DOHH2 (cell line): ENCODE measurements at regions not wholly inside any gene's neighbourhood (a gene's known extent, or its start where the extent isn't known, plus 50 kb on each side); places are given as distances from the start of the nearest gene placed in this dataset.

Experiments used
- H3F3A ChIP-seq: fragments of 200-600 bp; sonication (generic), shearing (Covaris generic); 2 replicates; pipeline ENCODE4 v1.6.0; 2016; ENCODE audit warnings: antibody characterized with exemption, mild to moderate bottlenecking; ENCODE audit not compliant: control insufficient read depth, insufficient read depth
- H3K27ac ChIP-seq: fragments of 200-600 bp; sonication (generic); 2 replicates; pipeline ENCODE4 v1.5.1; 2014; ENCODE audit warnings: low read depth, mild to moderate bottlenecking, low read length, moderate library complexity
- H3K27me3 ChIP-seq: fragments of 200-600 bp; sonication (generic); 2 replicates; pipeline ENCODE4 v1.6.1; 2014; ENCODE audit warnings: mild to moderate bottlenecking, low read length, mixed read lengths; ENCODE audit not compliant: control insufficient read depth
- H3K36me3 ChIP-seq: fragments of 200-600 bp; sonication (generic); 2 replicates; pipeline ENCODE4 v1.6.1; 2014; ENCODE audit warnings: mild to moderate bottlenecking, low read length, moderate library complexity, mixed read lengths; ENCODE audit not compliant: control insufficient read depth
- H3K4me1 ChIP-seq: fragments of 200-600 bp; sonication (generic); 2 replicates; pipeline ENCODE4 v1.6.1; 2014; ENCODE audit warnings: mild to moderate bottlenecking, low read length, mixed read lengths; ENCODE audit not compliant: control insufficient read depth
- H3K4me2 ChIP-seq: fragments of 200-600 bp; sonication (generic); 2 replicates; pipeline ENCODE4 v1.6.0; 2014; ENCODE audit warnings: mild to moderate bottlenecking, low read length, moderate library complexity
- H3K4me3 ChIP-seq: fragments of 200-600 bp; sonication (generic); 2 replicates; pipeline ENCODE4 v1.5.1; 2014; ENCODE audit warnings: mild to moderate bottlenecking, low read length, mixed read lengths
- H3K79me2 ChIP-seq: fragments of 200-600 bp; sonication (generic); 2 replicates; pipeline ENCODE4 v1.6.1; 2014; ENCODE audit warnings: mild to moderate bottlenecking, low read length, mixed read lengths; ENCODE audit not compliant: control insufficient read depth
- H3K9me2 ChIP-seq: fragments of 200-600 bp; sonication (generic); replicated peaks from 2 replicates; pipeline ENCODE4 v1.6.1; 2014; ENCODE audit warnings: mild to moderate bottlenecking, low read length, mixed read lengths; ENCODE audit not compliant: control insufficient read depth
- H3K9me3 ChIP-seq: fragments of 200-600 bp; sonication (generic); 2 replicates; pipeline ENCODE4 v1.6.1; 2014; ENCODE audit warnings: antibody characterized with exemption, low read length, mixed read lengths; ENCODE audit not compliant: control insufficient read depth, insufficient read depth
- H4K20me1 ChIP-seq: fragments of 200-600 bp; sonication (generic); 2 replicates; pipeline ENCODE4 v1.6.0; 2014; ENCODE audit warnings: low read depth, mild to moderate bottlenecking, antibody characterized with exemption, low read length, moderate library complexity; ENCODE audit not compliant: control insufficient read depth, insufficient read depth
- EZH2phosphoT487 ChIP-seq: fragments of 200-600 bp; sonication (generic); IDR thresholded peaks from 2 replicates; pipeline ENCODE4 v1.6.1; 2017; ENCODE audit warnings: borderline replicate concordance, mild to moderate bottlenecking, antibody characterized with exemption, low read length, moderate library complexity, mixed read lengths
- TF ChIP-seq, protein P1 (sequence below): fragments of 200-600 bp; sonication (generic); IDR thresholded peaks from one replicate; pipeline ENCODE4 v1.5.1; 2014; ENCODE audit warnings: antibody characterized with exemption, mild to moderate bottlenecking, low read depth, low read length; ENCODE audit not compliant: poor library complexity, severe bottlenecking

GRCh38 chr5:176185133-176185733, 53.0 kb upstream of the SIMC1 start:
- peaks cover 20% of the 10 kb centered on the region for H3K27me3 ChIP-seq

GRCh38 chr5:176186107-176186506, 52.1 kb upstream of the SIMC1 start:
- no peak overlapping the region for H3K27ac ChIP-seq
- no peaks in the 10 kb centered on the region for H3K79me2 ChIP-seq
- H3F3A ChIP-seq: no peaks in the 10 kb centered on the region
- TF ChIP-seq EZH2phosphoT487: no peak
- TF ChIP-seq, protein P1, sequence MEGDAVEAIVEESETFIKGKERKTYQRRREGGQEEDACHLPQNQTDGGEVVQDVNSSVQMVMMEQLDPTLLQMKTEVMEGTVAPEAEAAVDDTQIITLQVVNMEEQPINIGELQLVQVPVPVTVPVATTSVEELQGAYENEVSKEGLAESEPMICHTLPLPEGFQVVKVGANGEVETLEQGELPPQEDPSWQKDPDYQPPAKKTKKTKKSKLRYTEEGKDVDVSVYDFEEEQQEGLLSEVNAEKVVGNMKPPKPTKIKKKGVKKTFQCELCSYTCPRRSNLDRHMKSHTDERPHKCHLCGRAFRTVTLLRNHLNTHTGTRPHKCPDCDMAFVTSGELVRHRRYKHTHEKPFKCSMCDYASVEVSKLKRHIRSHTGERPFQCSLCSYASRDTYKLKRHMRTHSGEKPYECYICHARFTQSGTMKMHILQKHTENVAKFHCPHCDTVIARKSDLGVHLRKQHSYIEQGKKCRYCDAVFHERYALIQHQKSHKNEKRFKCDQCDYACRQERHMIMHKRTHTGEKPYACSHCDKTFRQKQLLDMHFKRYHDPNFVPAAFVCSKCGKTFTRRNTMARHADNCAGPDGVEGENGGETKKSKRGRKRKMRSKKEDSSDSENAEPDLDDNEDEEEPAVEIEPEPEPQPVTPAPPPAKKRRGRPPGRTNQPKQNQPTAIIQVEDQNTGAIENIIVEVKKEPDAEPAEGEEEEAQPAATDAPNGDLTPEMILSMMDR: no peak
- no peaks in the 10 kb centered on the region for H3K36me3 ChIP-seq
- no peaks in the 10 kb centered on the region for H3K4me1 ChIP-seq
- no peak overlapping the region for H3K4me2 ChIP-seq
- no peak overlapping the region for H3K4me3 ChIP-seq
- H3K9me3 ChIP-seq: no peaks in the 10 kb centered on the region
- H3K27me3 ChIP-seq: peaks cover 20% of the 10 kb centered on the region
- no peaks in the 10 kb centered on the region for H3K9me2 ChIP-seq
- H4K20me1 ChIP-seq: no peaks in the 10 kb centered on the region

More at GRCh38 chr5:176185133-176185733, 53.0 kb upstream of the SIMC1 start:
- H3F3A ChIP-seq: no peaks in the 10 kb centered on the region
- no peaks in the 10 kb centered on the region for H3K79me2 ChIP-seq
- no peaks in the 10 kb centered on the region for H4K20me1 ChIP-seq
- no peaks in the 10 kb centered on the region for H3K4me1 ChIP-seq
- H3K9me2 ChIP-seq: no peaks in the 10 kb centered on the region
- no peak overlapping the region for H3K27ac ChIP-seq
- H3K4me3 ChIP-seq: no peak overlapping the region
- H3K9me3 ChIP-seq: no peaks in the 10 kb centered on the region
- no peak for TF ChIP-seq EZH2phosphoT487
- TF ChIP-seq, protein P1: no peak
- no peak overlapping the region for H3K4me2 ChIP-seq
- H3K36me3 ChIP-seq: no peaks in the 10 kb centered on the region

DNA sequence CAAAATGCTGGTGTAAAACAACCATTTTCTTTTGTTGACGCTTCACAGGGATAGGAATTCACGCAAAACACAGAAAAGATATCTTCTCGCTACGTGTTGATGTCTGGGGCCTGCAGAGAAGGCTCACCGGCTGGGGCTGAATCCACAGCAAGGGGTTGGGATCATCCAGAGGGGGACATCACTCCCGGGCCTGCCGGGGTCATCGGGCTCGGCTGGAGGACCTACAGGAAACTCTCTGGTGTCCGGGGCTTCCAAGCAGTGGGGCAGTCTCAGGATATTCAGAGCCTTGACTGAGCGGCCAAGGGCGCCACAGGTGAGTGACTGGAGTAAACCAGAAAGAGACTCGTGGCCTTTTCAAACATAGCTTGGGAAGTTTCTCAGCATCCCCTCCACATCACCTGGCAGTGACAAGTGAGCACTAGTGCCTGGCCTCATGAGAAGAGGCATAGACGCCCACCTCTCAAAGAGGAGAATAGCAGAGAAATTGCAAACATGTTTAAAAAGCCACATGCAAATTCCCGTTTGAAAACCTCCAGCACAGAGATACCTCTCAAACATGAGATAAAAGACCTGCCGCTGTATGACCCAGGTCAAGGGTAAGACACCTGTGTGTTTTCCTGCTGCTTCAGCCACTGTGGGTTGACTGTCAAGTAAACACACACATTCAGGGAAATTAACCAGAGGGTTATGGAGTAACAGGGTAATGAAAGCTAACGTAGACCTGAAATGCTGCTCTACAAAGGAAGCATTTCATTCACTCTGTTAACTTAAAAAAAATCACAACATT, 50.8 kb upstream of the SIMC1 start:
- no peak for TF ChIP-seq EZH2phosphoT487
- TF ChIP-seq, protein P1: no peak
- Histone ChIP-seq H4K20me1 (no peaks in the 10 kb centered on the region), H3K79me2 (no peaks in the 10 kb centered on the region), H3K27ac (no peak overlapping the region), H3F3A (no peaks in the 10 kb centered on the region), H3K9me3 (no peaks in the 10 kb centered on the region), H3K4me2 (no peak overlapping the region), H3K4me3 (no peak overlapping the region), H3K9me2 (no peaks in the 10 kb centered on the region), H3K27me3 (peaks cover 14% of the 10 kb centered on the region), H3K36me3 (no peaks in the 10 kb centered on the region), H3K4me1 (no peaks in the 10 kb centered on the region)
